ENCODE measurements at regions not wholly inside any gene's neighbourhood (a gene's known extent, or its start where the extent isn't known, plus 50 kb on each side); places are given as distances from the start of the nearest gene placed in this dataset.
A peak's percentile ranks its signal among the peaks of the same experiment; 100 is the strongest.

DNA sequence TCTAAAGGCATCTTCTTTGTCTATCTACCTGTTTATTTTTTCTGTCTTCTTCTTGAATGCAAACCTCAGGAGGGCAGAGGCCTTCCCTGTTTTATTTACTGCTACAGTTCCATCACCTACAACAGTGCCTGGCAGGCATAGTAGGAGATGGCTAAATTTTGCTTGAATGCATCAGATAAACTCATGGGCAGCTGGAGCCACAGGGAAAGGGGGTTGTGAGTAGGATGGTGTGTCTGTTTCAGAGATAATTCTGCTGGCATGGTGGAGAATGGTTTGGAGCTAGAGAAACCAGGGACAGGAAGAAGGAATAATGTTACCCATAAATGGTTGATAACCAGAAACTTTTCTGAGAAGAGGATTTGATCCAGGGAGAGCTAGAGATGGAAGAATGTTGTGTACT lies 189.8 kb upstream of the BRINP1 start:
- ChIA-PET POLR2A (no interaction called here), CTCF (interaction anchor here (2.7 kb wide), 1 partner anchor 10 kb away, joined by 10 read pairs; no protein-coding TSS in a partner anchor)
- H3K4me3 ChIP-seq (ENCODE audit: low read depth, low read length) = no peak overlapping the region
- H3K9me3 ChIP-seq (ENCODE audit: control insufficient read depth, insufficient read depth, low read depth, low read length) = no peaks in the 10 kb centered on the region
- H3K4me1 ChIP-seq (ENCODE audit: control insufficient read depth, insufficient read depth, low read length) = no peaks in the 10 kb centered on the region
- no peak for TF ChIP-seq HIC1 (tag by site-specific recombination; IDR thresholded peaks at IDR 0.05)
- no peak for TF ChIP-seq ZNF626 (tag by site-specific recombination; IDR thresholded peaks at IDR 0.05)
- TF ChIP-seq ZNF449 (tag by site-specific recombination; IDR thresholded peaks at IDR 0.05) = no peak
- no peak for TF ChIP-seq ZNF423 (tag by site-specific recombination; IDR thresholded peaks at IDR 0.05)
- TF ChIP-seq, protein P1, sequence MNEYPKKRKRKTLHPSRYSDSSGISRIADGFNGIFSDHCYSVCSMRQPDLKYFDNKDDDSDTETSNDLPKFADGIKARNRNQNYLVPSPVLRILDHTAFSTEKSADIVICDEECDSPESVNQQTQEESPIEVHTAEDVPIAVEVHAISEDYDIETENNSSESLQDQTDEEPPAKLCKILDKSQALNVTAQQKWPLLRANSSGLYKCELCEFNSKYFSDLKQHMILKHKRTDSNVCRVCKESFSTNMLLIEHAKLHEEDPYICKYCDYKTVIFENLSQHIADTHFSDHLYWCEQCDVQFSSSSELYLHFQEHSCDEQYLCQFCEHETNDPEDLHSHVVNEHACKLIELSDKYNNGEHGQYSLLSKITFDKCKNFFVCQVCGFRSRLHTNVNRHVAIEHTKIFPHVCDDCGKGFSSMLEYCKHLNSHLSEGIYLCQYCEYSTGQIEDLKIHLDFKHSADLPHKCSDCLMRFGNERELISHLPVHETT (tag by site-specific recombination; IDR thresholded peaks at IDR 0.05) = no peak
- TF ChIP-seq, protein P2, sequence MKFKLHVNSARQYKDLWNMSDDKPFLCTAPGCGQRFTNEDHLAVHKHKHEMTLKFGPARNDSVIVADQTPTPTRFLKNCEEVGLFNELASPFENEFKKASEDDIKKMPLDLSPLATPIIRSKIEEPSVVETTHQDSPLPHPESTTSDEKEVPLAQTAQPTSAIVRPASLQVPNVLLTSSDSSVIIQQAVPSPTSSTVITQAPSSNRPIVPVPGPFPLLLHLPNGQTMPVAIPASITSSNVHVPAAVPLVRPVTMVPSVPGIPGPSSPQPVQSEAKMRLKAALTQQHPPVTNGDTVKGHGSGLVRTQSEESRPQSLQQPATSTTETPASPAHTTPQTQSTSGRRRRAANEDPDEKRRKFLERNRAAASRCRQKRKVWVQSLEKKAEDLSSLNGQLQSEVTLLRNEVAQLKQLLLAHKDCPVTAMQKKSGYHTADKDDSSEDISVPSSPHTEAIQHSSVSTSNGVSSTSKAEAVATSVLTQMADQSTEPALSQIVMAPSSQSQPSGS (tag by site-specific recombination; IDR thresholded peaks at IDR 0.05; ENCODE audit: low read depth) = no peak
- no peak for TF ChIP-seq KLF9 (tag by site-specific recombination; IDR thresholded peaks at IDR 0.05; ENCODE audit: low read depth)
- no peaks in the 10 kb centered on the region for H3K36me3 ChIP-seq (ENCODE audit: control insufficient read depth in 2 of 2, insufficient read depth in 1 of 2, low read length in 2 of 2)
- no peak overlapping the region for H3K27ac ChIP-seq (ENCODE audit: extremely low read depth, low read depth, low read length)

- POLR2A ChIA-PET = no interaction called here
- no peaks in the 10 kb centered on the region for H3K4me1 ChIP-seq (ENCODE audit: control insufficient read depth, insufficient read depth, low read length)
- CTCF ChIA-PET = interaction anchor here (0.6 to 2.1 kb wide), 23 partner anchors 9 to 1476 kb away, joined by 3 to 10 read pairs (median 3); no protein-coding TSS in a partner anchor
- no peak overlapping the region for H3K4me3 ChIP-seq (ENCODE audit: low read depth, low read length)
- no peaks in the 10 kb centered on the region for H3K9me3 ChIP-seq (ENCODE audit: control insufficient read depth, insufficient read depth, low read depth, low read length)
- TF ChIP-seq, protein P3, sequence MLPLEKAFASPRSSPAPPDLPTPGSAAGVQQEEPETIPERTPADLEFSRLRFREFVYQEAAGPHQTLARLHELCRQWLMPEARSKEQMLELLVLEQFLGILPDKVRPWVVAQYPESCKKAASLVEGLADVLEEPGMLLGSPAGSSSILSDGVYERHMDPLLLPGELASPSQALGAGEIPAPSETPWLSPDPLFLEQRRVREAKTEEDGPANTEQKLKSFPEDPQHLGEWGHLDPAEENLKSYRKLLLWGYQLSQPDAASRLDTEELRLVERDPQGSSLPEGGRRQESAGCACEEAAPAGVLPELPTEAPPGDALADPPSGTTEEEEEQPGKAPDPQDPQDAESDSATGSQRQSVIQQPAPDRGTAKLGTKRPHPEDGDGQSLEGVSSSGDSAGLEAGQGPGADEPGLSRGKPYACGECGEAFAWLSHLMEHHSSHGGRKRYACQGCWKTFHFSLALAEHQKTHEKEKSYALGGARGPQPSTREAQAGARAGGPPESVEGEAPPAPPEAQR (tag by site-specific recombination; IDR thresholded peaks at IDR 0.05) = no peak
- TF ChIP-seq AEBP2 (tag by site-specific recombination; IDR thresholded peaks at IDR 0.05; ENCODE audit: borderline replicate concordance) (no peak), ZNF654 (tag by site-specific recombination; IDR thresholded peaks at IDR 0.05; ENCODE audit: low read depth) (peak; percentile 30), ZNF19 (tag by site-specific recombination; IDR thresholded peaks at IDR 0.05; ENCODE audit: low read depth) (no peak), PRDM4 (tag by site-specific recombination; IDR thresholded peaks at IDR 0.05) (no peak), ZNF394 (tag by site-specific recombination; IDR thresholded peaks at IDR 0.05; ENCODE audit: borderline replicate concordance) (no peak), ZNF544 (tag by site-specific recombination; IDR thresholded peaks at IDR 0.05) (no peak), ZNF677 (tag by site-specific recombination; IDR thresholded peaks at IDR 0.05) (no peak)
- TF ChIP-seq, protein P4, sequence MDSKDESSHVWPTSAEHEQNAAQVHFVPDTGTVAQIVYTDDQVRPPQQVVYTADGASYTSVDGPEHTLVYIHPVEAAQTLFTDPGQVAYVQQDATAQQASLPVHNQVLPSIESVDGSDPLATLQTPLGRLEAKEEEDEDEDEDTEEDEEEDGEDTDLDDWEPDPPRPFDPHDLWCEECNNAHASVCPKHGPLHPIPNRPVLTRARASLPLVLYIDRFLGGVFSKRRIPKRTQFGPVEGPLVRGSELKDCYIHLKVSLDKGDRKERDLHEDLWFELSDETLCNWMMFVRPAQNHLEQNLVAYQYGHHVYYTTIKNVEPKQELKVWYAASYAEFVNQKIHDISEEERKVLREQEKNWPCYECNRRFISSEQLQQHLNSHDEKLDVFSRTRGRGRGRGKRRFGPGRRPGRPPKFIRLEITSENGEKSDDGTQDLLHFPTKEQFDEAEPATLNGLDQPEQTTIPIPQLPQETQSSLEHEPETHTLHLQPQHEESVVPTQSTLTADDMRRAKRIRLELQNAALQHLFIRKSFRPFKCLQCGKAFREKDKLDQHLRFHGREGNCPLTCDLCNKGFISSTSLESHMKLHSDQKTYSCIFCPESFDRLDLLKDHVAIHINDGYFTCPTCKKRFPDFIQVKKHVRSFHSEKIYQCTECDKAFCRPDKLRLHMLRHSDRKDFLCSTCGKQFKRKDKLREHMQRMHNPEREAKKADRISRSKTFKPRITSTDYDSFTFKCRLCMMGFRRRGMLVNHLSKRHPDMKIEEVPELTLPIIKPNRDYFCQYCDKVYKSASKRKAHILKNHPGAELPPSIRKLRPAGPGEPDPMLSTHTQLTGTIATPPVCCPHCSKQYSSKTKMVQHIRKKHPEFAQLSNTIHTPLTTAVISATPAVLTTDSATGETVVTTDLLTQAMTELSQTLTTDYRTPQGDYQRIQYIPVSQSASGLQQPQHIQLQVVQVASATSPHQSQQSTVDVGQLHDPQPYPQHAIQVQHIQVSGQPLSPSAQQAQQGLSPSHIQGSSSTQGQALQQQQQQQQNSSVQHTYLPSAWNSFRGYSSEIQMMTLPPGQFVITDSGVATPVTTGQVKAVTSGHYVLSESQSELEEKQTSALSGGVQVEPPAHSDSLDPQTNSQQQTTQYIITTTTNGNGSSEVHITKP (tag by site-specific recombination; IDR thresholded peaks at IDR 0.05) = no peak
- no peaks in the 10 kb centered on the region for H3K36me3 ChIP-seq (ENCODE audit: control insufficient read depth in 2 of 2, insufficient read depth in 1 of 2, low read length in 2 of 2)
- no peak overlapping the region for H3K27ac ChIP-seq (ENCODE audit: extremely low read depth, low read depth, low read length)
These were observed 187.1 kb upstream of the BRINP1 start for GRCh38 chr9:119556129-119556875.

Data from HEK293 (cell line).